ENCODE measurements at regions not wholly inside any gene's neighbourhood (a gene's known extent, or its start where the extent isn't known, plus 50 kb on each side); places are given as distances from the start of the nearest gene placed in this dataset.

GRCh38 chr4:137181293-137181899 is 350.9 kb downstream of the PCDH18 start:
- H3K4me1 ChIP-seq = no peaks in the 10 kb centered on the region
- no peak for ATAC-seq
- FAIRE-seq = no peak
- no peak overlapping the region for H3K27ac ChIP-seq
- no peaks in the 10 kb centered on the region for H3K9me3 ChIP-seq
- no peaks in the 10 kb centered on the region for H3K27me3 ChIP-seq
- no peak overlapping the region for H3K4me3 ChIP-seq
- intact Hi-C loops (cut with DNase I) = no loop called here
- 89 to 100% methylated on average over 1 of the region's 1 CpG for WGBS, 2 donors
- no peaks in the 10 kb centered on the region for H3K36me3 ChIP-seq
- no peak for TF ChIP-seq CTCF (IDR thresholded peaks at IDR 0.05)
- DNase-seq = no peak

- no peak overlapping the region for H3K4me3 ChIP-seq
- H3K27me3 ChIP-seq = no peaks in the 10 kb centered on the region
- H3K36me3 ChIP-seq = no peaks in the 10 kb centered on the region
- DNase-seq (no peak), FAIRE-seq (no peak), ATAC-seq (no peak)
- no peak overlapping the region for H3K27ac ChIP-seq
- intact Hi-C loops (cut with DNase I) = no loop called here
- 17 to 29% methylated on average over 4 of the region's 4 CpGs for WGBS, 2 donors
- H3K9me3 ChIP-seq = no peaks in the 10 kb centered on the region
- H3K4me1 ChIP-seq = no peaks in the 10 kb centered on the region
- TF ChIP-seq CTCF (IDR thresholded peaks at IDR 0.05) = no peak
Observed at GRCh38 chr4:137180349-137180748, 351.9 kb downstream of the PCDH18 start.

GRCh38 chr4:137156807-137157206 is 375.5 kb downstream of the PCDH18 start:
- no peak overlapping the region for H3K4me3 ChIP-seq
- H3K27me3 ChIP-seq = no peaks in the 10 kb centered on the region
- intact Hi-C loops (cut with DNase I) = no loop called here
- H3K27ac ChIP-seq = no peak overlapping the region
- TF ChIP-seq CTCF (IDR thresholded peaks at IDR 0.05) = no peak
- WGBS, 2 donors = 56 to 73% methylated on average over 1 of the region's 1 CpG
- H3K4me1 ChIP-seq = no peaks in the 10 kb centered on the region
- ATAC-seq = no peak
- no peak for DNase-seq
- no peaks in the 10 kb centered on the region for H3K9me3 ChIP-seq
- no peaks in the 10 kb centered on the region for H3K36me3 ChIP-seq
- no peak for FAIRE-seq

- no peaks in the 10 kb centered on the region for H3K36me3 ChIP-seq
- ATAC-seq (no peak), FAIRE-seq (no peak), DNase-seq (no peak)
- no peaks in the 10 kb centered on the region for H3K9me3 ChIP-seq
- H3K27me3 ChIP-seq = no peaks in the 10 kb centered on the region
- intact Hi-C loops (cut with DNase I) = no loop called here
- no peaks in the 10 kb centered on the region for H3K4me1 ChIP-seq
- no peak overlapping the region for H3K27ac ChIP-seq
- no peak overlapping the region for H3K4me3 ChIP-seq
- TF ChIP-seq CTCF (IDR thresholded peaks at IDR 0.05) = no peak
- WGBS, 2 donors = 61 to 71% methylated on average over 1 of the region's 1 CpG
Observed at GRCh38 chr4:137156054-137156453, 376.2 kb downstream of the PCDH18 start.

GRCh38 chr4:137131201-137131600 is 401.1 kb downstream of the PCDH18 start:
- Histone ChIP-seq H3K4me3 (no peak overlapping the region), H3K9me3 (no peaks in the 10 kb centered on the region), H3K27me3 (no peaks in the 10 kb centered on the region), H3K27ac (no peak overlapping the region), H3K36me3 (no peaks in the 10 kb centered on the region), H3K4me1 (no peaks in the 10 kb centered on the region)
- intact Hi-C loops (cut with DNase I) = no loop called here
- DNase-seq (no peak), ATAC-seq (no peak), FAIRE-seq (no peak)
- no peak for TF ChIP-seq CTCF (IDR thresholded peaks at IDR 0.05)
